ENCODE measurements at regions not wholly inside any gene's neighbourhood (a gene's known extent, or its start where the extent isn't known, plus 50 kb on each side); places are given as distances from the start of the nearest gene placed in this dataset.

DNA sequence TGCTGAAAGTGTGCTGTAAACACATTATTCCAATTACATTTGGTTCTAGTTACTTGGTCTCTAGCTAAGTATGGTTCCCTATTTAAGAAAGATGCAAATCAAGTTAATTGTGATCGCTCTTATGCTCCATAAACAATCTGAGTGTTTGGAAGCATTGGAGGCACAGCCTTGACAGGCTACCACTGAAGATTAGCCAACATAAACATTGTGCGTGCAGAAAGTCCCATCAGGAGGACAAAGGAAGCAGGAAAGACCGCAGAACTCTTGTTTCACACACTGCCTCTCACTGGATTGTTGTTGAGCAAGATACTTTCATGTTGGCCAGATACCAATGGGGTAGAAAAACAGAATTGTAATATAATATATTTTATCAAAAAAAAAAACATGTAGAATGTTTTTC, 814.4 kb downstream of the EFNB2 start:
- TF ChIP-seq POLR2A (IDR thresholded peaks at IDR 0.05): no peak
- TF ChIP-seq, protein P1, sequence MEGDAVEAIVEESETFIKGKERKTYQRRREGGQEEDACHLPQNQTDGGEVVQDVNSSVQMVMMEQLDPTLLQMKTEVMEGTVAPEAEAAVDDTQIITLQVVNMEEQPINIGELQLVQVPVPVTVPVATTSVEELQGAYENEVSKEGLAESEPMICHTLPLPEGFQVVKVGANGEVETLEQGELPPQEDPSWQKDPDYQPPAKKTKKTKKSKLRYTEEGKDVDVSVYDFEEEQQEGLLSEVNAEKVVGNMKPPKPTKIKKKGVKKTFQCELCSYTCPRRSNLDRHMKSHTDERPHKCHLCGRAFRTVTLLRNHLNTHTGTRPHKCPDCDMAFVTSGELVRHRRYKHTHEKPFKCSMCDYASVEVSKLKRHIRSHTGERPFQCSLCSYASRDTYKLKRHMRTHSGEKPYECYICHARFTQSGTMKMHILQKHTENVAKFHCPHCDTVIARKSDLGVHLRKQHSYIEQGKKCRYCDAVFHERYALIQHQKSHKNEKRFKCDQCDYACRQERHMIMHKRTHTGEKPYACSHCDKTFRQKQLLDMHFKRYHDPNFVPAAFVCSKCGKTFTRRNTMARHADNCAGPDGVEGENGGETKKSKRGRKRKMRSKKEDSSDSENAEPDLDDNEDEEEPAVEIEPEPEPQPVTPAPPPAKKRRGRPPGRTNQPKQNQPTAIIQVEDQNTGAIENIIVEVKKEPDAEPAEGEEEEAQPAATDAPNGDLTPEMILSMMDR (IDR thresholded peaks at IDR 0.05): no peak
